HEK293 (cell line): ENCODE measurements at regions not wholly inside any gene's neighbourhood (a gene's known extent, or its start where the extent isn't known, plus 50 kb on each side); places are given as distances from the start of the nearest gene placed in this dataset.

Experiments used
- CTCF ChIA-PET: fragments of 350-600 bp; formaldehyde crosslinking; extraction: SDS; loops from one replicate; lab custom pipeline; 2021; ENCODE audit warnings: antibody characterized with exemption; lab: Yijun Ruan, JAX
- POLR2A ChIA-PET: fragments of 300-600 bp; formaldehyde crosslinking; extraction: SDS; loops from one replicate; lab custom pipeline; 2020; ENCODE audit warnings: antibody characterized with exemption, inconsistent platforms; lab: Yijun Ruan, JAX
- H3K27ac ChIP-seq: fragments of 200-500 bp; sonication (Bioruptor generic); 2 replicates; pipeline ENCODE4 v1.5.1; 2014; ENCODE audit warnings: low read depth, low read length, control low read depth, inconsistent platforms; ENCODE audit errors: extremely low read depth
- H3K36me3 ChIP-seq, 2 experiments: fragments of 200-500 bp in 1 of 2; sonication (Bioruptor generic) in 1 of 2; 1 replicate in 1 of 2; 2 replicates in 1 of 2; pipeline ENCODE4 v1.5.1; 2014 to 2017; ENCODE audit warnings: inconsistent platforms in 2 of 2, low read length in 2 of 2; ENCODE audit not compliant: control insufficient read depth in 2 of 2, insufficient read depth in 1 of 2
- H3K4me1 ChIP-seq: fragments of 200-500 bp; sonication (Bioruptor generic); 2 replicates; pipeline ENCODE4 v1.5.1; 2014; ENCODE audit warnings: mild to moderate bottlenecking, low read length, inconsistent platforms; ENCODE audit not compliant: control insufficient read depth, insufficient read depth
- H3K4me3 ChIP-seq: 2 replicates; pipeline ENCODE4 v1.5.1; 2011; ENCODE audit warnings: low read depth, mild to moderate bottlenecking, control low read depth, low read length, moderate library complexity
- H3K9me3 ChIP-seq: fragments of 200-500 bp; sonication (Bioruptor generic); 2 replicates; pipeline ENCODE4 v1.5.1; 2014; ENCODE audit warnings: low read depth, low read length, inconsistent platforms; ENCODE audit not compliant: control insufficient read depth, insufficient read depth
- CTCF ChIP-seq: fragments of 450-650 bp; formaldehyde crosslinking; IDR thresholded peaks from 2 replicates; pipeline ENCODE4 v1.5.1; 2016; ENCODE audit warnings: missing biosample characterization, missing genetic modification characterization
- MYNN ChIP-seq: fragments of 450-650 bp; formaldehyde crosslinking; IDR thresholded peaks from 2 replicates; pipeline ENCODE4 v1.5.1; 2016; ENCODE audit warnings: missing biosample characterization, missing genetic modification characterization, borderline replicate concordance
- RBAK ChIP-seq: fragments of 450-650 bp; formaldehyde crosslinking; IDR thresholded peaks from 2 replicates; pipeline ENCODE4 v1.5.1; 2016; ENCODE audit warnings: missing biosample characterization, missing genetic modification characterization
- ZBTB20 ChIP-seq: fragments of 450-650 bp; formaldehyde crosslinking; IDR thresholded peaks from 2 replicates; pipeline ENCODE4 v1.5.1; 2016; ENCODE audit warnings: missing biosample characterization, missing genetic modification characterization
- ZBTB44 ChIP-seq: fragments of 450-650 bp; IDR thresholded peaks from 2 replicates; pipeline ENCODE4 v1.5.1; 2018; ENCODE audit warnings: missing biosample characterization, mild to moderate bottlenecking, missing genetic modification characterization
- ZBTB7A ChIP-seq: fragments of 450-650 bp; formaldehyde crosslinking; IDR thresholded peaks from 2 replicates; pipeline ENCODE4 v1.5.1; 2016; ENCODE audit warnings: low read depth, missing biosample characterization, missing genetic modification characterization
- ZFHX2 ChIP-seq: fragments of 450-650 bp; formaldehyde crosslinking; conservative IDR thresholded peaks from 2 replicates; pipeline ENCODE4 v1.5.1; 2016; ENCODE audit warnings: missing biosample characterization, missing genetic modification characterization
- ZFP37 ChIP-seq: fragments of 450-650 bp; formaldehyde crosslinking; IDR thresholded peaks from 2 replicates; pipeline ENCODE4 v1.5.1; 2016; ENCODE audit warnings: missing biosample characterization, missing genetic modification characterization
- ZFP41 ChIP-seq: fragments of 450-650 bp; formaldehyde crosslinking; IDR thresholded peaks from 2 replicates; pipeline ENCODE4 v1.5.1; 2016; ENCODE audit warnings: missing biosample characterization, missing genetic modification characterization, borderline replicate concordance
- ZIC2 ChIP-seq: fragments of 450-650 bp; formaldehyde crosslinking; IDR thresholded peaks from 2 replicates; pipeline ENCODE4 v1.5.1; 2016; ENCODE audit warnings: missing biosample characterization, missing genetic modification characterization
- ZNF114 ChIP-seq: fragments of 450-650 bp; formaldehyde crosslinking; IDR thresholded peaks from 2 replicates; pipeline ENCODE4 v1.5.0; 2017; ENCODE audit warnings: missing biosample characterization, missing genetic modification characterization
- ZNF16 ChIP-seq: fragments of 450-650 bp; formaldehyde crosslinking; IDR thresholded peaks from 2 replicates; pipeline ENCODE4 v1.5.1; 2016; ENCODE audit warnings: low read depth, missing biosample characterization, missing genetic modification characterization
- ZNF175 ChIP-seq: fragments of 450-650 bp; formaldehyde crosslinking; IDR thresholded peaks from 2 replicates; pipeline ENCODE4 v1.5.1; 2016; ENCODE audit warnings: missing biosample characterization, missing genetic modification characterization
- ZNF18 ChIP-seq: fragments of 450-650 bp; formaldehyde crosslinking; IDR thresholded peaks from 2 replicates; pipeline ENCODE4 v1.5.1; 2016; ENCODE audit warnings: missing biosample characterization, missing genetic modification characterization
- ZNF248 ChIP-seq: fragments of 450-650 bp; formaldehyde crosslinking; IDR thresholded peaks from 2 replicates; pipeline ENCODE4 v1.5.1; 2017; ENCODE audit warnings: missing biosample characterization, missing genetic modification characterization
- ZNF639 ChIP-seq: fragments of 450-650 bp; formaldehyde crosslinking; IDR thresholded peaks from 2 replicates; pipeline ENCODE4 v1.5.1; 2016; ENCODE audit warnings: missing biosample characterization, missing genetic modification characterization
- ZNF660 ChIP-seq: fragments of 450-650 bp; IDR thresholded peaks from 2 replicates; pipeline ENCODE4 v1.5.1; 2018; ENCODE audit warnings: missing biosample characterization, mild to moderate bottlenecking, missing genetic modification characterization
- ZSCAN5A ChIP-seq: fragments of 450-650 bp; formaldehyde crosslinking; IDR thresholded peaks from 2 replicates; pipeline ENCODE4 v1.5.1; 2016; ENCODE audit warnings: missing biosample characterization, missing genetic modification characterization

GRCh38 chr2:207236156-207236935 lies 70.6 kb upstream of the KLF7 start:
- POLR2A ChIA-PET, result no interaction called here
- Histone ChIP-seq H3K4me1 (no peaks in the 10 kb centered on the region; the same call in 1 of the 2 replicates), H3K4me3 (no peak overlapping the region)
- TF ChIP-seq CTCF (tag by site-specific recombination) (no peak), MYNN (tag by site-specific recombination) (no peak), ZIC2 (tag by site-specific recombination) (no peak), ZFHX2 (tag by site-specific recombination) (no peak), ZNF114 (no peak), ZBTB20 (tag by site-specific recombination) (no peak), ZBTB44 (no peak), ZFP37 (tag by site-specific recombination) (no peak), RBAK (no peak), ZNF18 (no peak), ZFP41 (tag by site-specific recombination) (no peak), ZBTB7A (no peak), ZNF660 (tag by site-specific recombination) (no peak), ZNF175 (tag by site-specific recombination) (no peak), ZNF248 (tag by site-specific recombination) (no peak), ZNF16 (tag by site-specific recombination) (no peak), ZNF639 (tag by site-specific recombination) (no peak), ZSCAN5A (no peak)
- TF ChIP-seq, all 188 proteins: peak for 0
- no peaks in the 10 kb centered on the region for H3K9me3 ChIP-seq
- H3K36me3 ChIP-seq, result no peaks in the 10 kb centered on the region
- H3K27ac ChIP-seq, result no peak overlapping the region
- CTCF ChIA-PET, result interaction anchor here (0.6 to 0.7 kb wide), 2 partner anchors 237 to 263 kb away, joined by 3 to 4 read pairs; no protein-coding TSS in a partner anchor
